Tibial artery (tissue), 4 donors: ENCODE measurements at regions not wholly inside any gene's neighbourhood (a gene's known extent, or its start where the extent isn't known, plus 50 kb on each side); places are given as distances from the start of the nearest gene placed in this dataset.

ENCODE experiments used
- DNase-seq, 2 donors: peaks; one replicate each; pipeline ENCODE4 v3.0.0-alpha.2; 2019
- H3K27ac ChIP-seq, 2 donors: fragments of 200-600 bp; sonication (generic) in 1 of 2; 1 replicate in 1 of 2; 2 replicates in 1 of 2; pipeline ENCODE4 v1.5.1; 2018 to 2019; ENCODE audit warnings: mild to moderate bottlenecking in 1 of 2
- H3K27me3 ChIP-seq, 2 donors: fragments of 200-600 bp; sonication (generic) in 1 of 2; one replicate each; pipeline versions ENCODE4 v1.5.1 to v1.6.0; 2016 to 2019
- H3K36me3 ChIP-seq, 3 donors: fragments of 200-600 bp; sonication (generic) in 2 of 3; one replicate each; pipeline ENCODE4 v1.5.1; 2016 to 2019; ENCODE audit warnings: mild to moderate bottlenecking in 2 of 3
- H3K4me1 ChIP-seq, 4 donors: fragments of 200-600 bp; sonication (generic) in 2 of 4; 1 replicate in 3 of 4; 2 replicates in 1 of 4; pipeline ENCODE4 v1.5.1; 2016 to 2019
- H3K4me3 ChIP-seq, 2 donors: fragments of 200-600 bp; sonication (generic) in 1 of 2; 1 replicate in 1 of 2; 2 replicates in 1 of 2; pipeline ENCODE4 v1.5.1; 2018 to 2019; ENCODE audit warnings: mild to moderate bottlenecking in 2 of 2
- H3K9me3 ChIP-seq, 3 donors: fragments of 200-600 bp; sonication (generic) in 1 of 3; one replicate each; pipeline ENCODE4 v1.5.1; 2016 to 2019
- intact Hi-C: fragments of 100-400 bp; cut with DNase I; formaldehyde crosslinking; loops from one replicate; pipeline ENCODE4 v1.15.0; 2023; ENCODE audit warnings: low total_unique reads
- TF ChIP-seq, protein P1 (sequence below), 2 experiments: fragments of 200-600 bp in 1 of 2; fragments of 450-650 bp in 1 of 2; IDR thresholded peaks; one replicate each; pipeline ENCODE4 v1.5.1; 2017 to 2019; ENCODE audit warnings: antibody characterized with exemption in 2 of 2, mild to moderate bottlenecking in 1 of 2, moderate library complexity in 1 of 2

DNA sequence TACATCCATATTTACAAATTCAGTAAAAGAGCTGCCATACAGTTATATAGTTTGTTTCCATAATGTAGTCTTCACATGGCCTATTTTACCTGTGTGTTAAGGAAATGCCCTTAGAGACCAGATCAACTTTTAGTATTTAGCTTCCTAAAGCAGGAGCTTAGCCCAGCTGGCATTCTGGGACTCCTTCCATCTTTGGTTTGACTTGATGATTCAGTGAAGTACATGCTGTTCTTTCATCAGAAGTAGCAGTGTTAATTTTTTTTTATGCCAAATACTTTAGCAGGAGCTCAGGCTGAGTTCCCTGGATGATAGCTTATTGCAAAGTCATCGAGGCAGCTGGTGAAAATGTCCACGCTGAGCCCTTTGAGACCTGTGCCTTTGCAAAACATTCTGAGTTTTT, 101.0 kb downstream of the FOXG1 start:
- peaks cover 0 to 2% (median 0%) of the 10 kb centered on the region in 3 donors for H3K9me3 ChIP-seq
- no peak overlapping the region for H3K27ac ChIP-seq
- H3K4me3 ChIP-seq, result no peak overlapping the region
- no peak for DNase-seq
- H3K27me3 ChIP-seq, result no peaks in the 10 kb centered on the region
- H3K4me1 ChIP-seq, result no peaks in the 10 kb centered on the region
- H3K36me3 ChIP-seq, result no peaks in the 10 kb centered on the region
- TF ChIP-seq, protein P1, sequence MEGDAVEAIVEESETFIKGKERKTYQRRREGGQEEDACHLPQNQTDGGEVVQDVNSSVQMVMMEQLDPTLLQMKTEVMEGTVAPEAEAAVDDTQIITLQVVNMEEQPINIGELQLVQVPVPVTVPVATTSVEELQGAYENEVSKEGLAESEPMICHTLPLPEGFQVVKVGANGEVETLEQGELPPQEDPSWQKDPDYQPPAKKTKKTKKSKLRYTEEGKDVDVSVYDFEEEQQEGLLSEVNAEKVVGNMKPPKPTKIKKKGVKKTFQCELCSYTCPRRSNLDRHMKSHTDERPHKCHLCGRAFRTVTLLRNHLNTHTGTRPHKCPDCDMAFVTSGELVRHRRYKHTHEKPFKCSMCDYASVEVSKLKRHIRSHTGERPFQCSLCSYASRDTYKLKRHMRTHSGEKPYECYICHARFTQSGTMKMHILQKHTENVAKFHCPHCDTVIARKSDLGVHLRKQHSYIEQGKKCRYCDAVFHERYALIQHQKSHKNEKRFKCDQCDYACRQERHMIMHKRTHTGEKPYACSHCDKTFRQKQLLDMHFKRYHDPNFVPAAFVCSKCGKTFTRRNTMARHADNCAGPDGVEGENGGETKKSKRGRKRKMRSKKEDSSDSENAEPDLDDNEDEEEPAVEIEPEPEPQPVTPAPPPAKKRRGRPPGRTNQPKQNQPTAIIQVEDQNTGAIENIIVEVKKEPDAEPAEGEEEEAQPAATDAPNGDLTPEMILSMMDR (IDR thresholded peaks at IDR 0.05), result no peak
- intact Hi-C loops, result loop anchor here (2.0 kb wide), 1 partner anchor 27 kb away; no protein-coding TSS in a partner anchor

DNA sequence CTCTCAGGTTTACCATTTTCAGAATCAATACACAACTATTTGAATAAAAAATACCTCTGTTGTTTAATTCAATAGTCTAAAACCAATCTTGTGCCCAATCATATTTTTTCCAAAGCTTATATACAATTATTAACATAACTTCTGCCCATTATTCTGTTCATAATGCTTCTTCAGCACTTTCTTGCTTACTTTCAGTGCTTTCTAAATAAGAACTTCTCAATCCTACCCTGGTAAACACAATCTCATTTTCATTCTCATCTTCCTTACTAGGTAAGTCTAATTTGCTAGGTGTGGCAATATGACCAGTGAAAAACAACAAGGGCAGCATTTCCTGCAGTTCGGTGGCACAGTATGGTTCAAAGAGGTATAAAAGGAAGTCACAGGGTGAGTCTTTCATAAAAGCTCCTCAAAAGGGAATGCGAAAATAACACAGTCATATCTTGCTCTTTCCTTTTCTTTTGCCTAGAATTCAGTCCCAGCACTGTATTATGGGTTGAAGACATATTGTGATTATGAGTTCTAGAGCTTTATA, 103.5 kb downstream of the FOXG1 start:
- Histone ChIP-seq H3K4me3 (no peak overlapping the region), H3K27me3 (no peaks in the 10 kb centered on the region), H3K4me1 (no peaks in the 10 kb centered on the region), H3K27ac (no peak overlapping the region), H3K36me3 (no peaks in the 10 kb centered on the region), H3K9me3 (peaks cover 0 to 2% (median 0%) of the 10 kb centered on the region in 3 donors)
- TF ChIP-seq, protein P1 (IDR thresholded peaks at IDR 0.05), result no peak
- DNase-seq, result no peak
- intact Hi-C loops, result no loop called here

DNA sequence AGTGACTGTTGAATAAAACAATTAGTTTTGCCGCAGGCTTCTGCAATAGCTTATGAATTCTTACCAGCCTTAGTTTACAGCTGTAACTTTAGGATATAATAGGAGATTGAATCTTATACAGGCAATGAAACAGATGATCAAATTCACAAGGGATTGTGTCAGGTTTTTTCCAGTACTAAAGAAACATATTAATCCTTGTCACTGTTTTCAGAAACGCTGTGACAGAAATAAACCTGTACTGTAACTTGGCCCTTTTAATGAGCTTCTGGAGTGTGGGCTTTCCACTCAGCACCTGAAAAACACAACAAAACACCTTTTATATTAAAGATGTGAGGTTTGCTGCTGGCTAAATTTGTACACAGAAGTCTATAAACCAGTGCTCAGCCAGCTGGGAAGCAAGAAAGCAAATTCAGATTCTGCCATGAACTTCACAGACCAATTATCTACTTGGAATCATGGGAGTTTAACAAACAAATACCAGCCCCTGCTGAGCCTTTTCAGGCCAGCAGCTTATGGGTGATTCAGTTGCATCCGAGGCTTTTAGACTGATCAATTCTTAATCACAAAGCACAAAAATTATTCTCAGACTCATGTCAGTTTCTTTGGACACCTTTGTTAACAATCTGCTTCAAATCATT, 109.5 kb downstream of the FOXG1 start:
- H3K36me3 ChIP-seq, result no peaks in the 10 kb centered on the region
- H3K9me3 ChIP-seq, result no peaks in the 10 kb centered on the region
- H3K4me3 ChIP-seq, result no peak overlapping the region
- H3K27me3 ChIP-seq, result no peaks in the 10 kb centered on the region
- no peak overlapping the region for H3K27ac ChIP-seq
- DNase-seq, result no peak
- H3K4me1 ChIP-seq, result no peaks in the 10 kb centered on the region
- TF ChIP-seq, protein P1 (IDR thresholded peaks at IDR 0.05), result no peak
- intact Hi-C loops, result no loop called here

DNA sequence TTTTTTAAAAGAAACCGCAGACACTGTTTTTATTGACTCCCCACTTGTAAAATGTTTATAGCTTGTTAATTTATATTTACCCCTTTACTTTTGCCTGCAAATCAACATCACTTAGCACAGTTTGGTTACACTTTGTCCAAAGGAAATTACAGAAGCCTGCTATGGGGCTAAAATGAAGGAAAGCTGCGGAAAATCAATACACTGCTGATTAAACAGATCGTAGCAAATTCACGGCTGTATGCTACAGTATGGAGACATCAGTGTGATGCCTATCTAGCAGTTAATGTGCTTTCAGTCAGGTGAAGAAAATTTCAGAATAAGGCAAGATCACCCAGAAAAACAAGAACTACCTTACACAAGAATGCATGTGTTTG, 110.0 kb downstream of the FOXG1 start:
- Histone ChIP-seq H3K36me3 (no peaks in the 10 kb centered on the region), H3K27ac (no peak overlapping the region), H3K4me3 (no peak overlapping the region), H3K27me3 (no peaks in the 10 kb centered on the region), H3K4me1 (no peaks in the 10 kb centered on the region), H3K9me3 (no peaks in the 10 kb centered on the region)
- no peak for DNase-seq
- TF ChIP-seq, protein P1 (IDR thresholded peaks at IDR 0.05), result no peak
- intact Hi-C loops, result no loop called here

DNA sequence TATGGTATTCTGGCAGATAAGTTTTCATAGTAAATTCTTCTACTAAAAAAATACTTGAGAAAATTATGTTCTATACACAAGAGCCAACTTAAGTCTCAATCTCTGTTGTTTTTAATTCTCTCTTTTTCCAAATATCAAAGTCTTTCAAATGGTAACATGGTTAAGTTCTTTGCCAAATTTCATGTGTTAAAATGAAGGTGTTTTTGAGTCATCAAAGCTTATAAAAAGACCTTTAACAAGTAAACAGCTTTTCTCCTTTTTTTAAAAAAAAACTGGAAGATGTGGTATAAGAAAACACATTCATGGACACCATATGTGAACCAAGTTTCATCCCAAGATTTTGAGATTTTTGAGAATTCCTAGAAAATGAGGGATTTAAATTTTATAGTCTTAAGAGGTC, 111.3 kb downstream of the FOXG1 start:
- Histone ChIP-seq H3K4me3 (no peak overlapping the region), H3K27ac (no peak overlapping the region), H3K27me3 (no peaks in the 10 kb centered on the region), H3K36me3 (no peaks in the 10 kb centered on the region), H3K9me3 (no peaks in the 10 kb centered on the region), H3K4me1 (no peaks in the 10 kb centered on the region)
- TF ChIP-seq, protein P1 (IDR thresholded peaks at IDR 0.05), result no peak
- intact Hi-C loops, result no loop called here
- no peak for DNase-seq
